ENCODE measurements at regions not wholly inside any gene's neighbourhood (a gene's known extent, or its start where the extent isn't known, plus 50 kb on each side); places are given as distances from the start of the nearest gene placed in this dataset.

DNA sequence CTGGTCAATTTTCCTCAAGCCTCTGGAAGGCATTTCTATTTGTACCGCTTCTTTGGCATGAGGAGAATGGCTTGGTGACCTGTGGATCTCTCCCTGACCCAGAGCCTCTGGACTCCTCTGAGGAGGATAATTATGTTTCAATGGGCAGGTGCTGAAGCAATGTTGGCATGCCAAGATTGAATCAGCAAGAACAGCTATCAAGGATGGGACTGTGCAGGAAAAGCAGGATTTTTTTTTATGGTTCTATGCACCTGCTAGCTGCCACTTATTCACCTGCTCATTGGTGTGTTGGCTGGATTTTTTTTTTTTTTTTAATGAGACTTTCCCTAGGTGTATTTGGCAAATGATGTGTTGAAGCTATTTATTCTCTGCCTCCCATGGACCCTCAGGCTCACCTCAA is 821.2 kb downstream of the RPA4 start (continued):
- TF ChIP-seq ZNF780A (CRISPR knock-in tag; IDR thresholded peaks at IDR 0.05) (no peak), RAD21 (CRISPR knock-in tag; conservative IDR thresholded peaks at IDR 0.05 in 1 of 2, IDR thresholded peaks at IDR 0.05 in 1 of 2) (no peak), GATA2 (CRISPR knock-in tag; IDR thresholded peaks at IDR 0.05) (no peak), ARID1B (IDR thresholded peaks at IDR 0.05) (no peak), ZNF347 (CRISPR knock-in tag; IDR thresholded peaks at IDR 0.05; ENCODE audit: low read depth) (no peak), ZNF24 (IDR thresholded peaks at IDR 0.05) (no peak), NFYB (IDR thresholded peaks at IDR 0.05; ENCODE audit: extremely low read depth, insufficient read length) (no peak), KAT2B (IDR thresholded peaks at IDR 0.05; ENCODE audit: low read depth, low read length) (no peak)
- TF ChIP-seq, protein P1, sequence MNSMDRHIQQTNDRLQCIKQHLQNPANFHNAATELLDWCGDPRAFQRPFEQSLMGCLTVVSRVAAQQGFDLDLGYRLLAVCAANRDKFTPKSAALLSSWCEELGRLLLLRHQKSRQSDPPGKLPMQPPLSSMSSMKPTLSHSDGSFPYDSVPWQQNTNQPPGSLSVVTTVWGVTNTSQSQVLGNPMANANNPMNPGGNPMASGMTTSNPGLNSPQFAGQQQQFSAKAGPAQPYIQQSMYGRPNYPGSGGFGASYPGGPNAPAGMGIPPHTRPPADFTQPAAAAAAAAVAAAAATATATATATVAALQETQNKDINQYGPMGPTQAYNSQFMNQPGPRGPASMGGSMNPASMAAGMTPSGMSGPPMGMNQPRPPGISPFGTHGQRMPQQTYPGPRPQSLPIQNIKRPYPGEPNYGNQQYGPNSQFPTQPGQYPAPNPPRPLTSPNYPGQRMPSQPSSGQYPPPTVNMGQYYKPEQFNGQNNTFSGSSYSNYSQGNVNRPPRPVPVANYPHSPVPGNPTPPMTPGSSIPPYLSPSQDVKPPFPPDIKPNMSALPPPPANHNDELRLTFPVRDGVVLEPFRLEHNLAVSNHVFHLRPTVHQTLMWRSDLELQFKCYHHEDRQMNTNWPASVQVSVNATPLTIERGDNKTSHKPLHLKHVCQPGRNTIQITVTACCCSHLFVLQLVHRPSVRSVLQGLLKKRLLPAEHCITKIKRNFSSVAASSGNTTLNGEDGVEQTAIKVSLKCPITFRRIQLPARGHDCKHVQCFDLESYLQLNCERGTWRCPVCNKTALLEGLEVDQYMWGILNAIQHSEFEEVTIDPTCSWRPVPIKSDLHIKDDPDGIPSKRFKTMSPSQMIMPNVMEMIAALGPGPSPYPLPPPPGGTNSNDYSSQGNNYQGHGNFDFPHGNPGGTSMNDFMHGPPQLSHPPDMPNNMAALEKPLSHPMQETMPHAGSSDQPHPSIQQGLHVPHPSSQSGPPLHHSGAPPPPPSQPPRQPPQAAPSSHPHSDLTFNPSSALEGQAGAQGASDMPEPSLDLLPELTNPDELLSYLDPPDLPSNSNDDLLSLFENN (IDR thresholded peaks at IDR 0.05; ENCODE audit: low read depth in 2 of 2, low read length in 2 of 2): no peak

DNA sequence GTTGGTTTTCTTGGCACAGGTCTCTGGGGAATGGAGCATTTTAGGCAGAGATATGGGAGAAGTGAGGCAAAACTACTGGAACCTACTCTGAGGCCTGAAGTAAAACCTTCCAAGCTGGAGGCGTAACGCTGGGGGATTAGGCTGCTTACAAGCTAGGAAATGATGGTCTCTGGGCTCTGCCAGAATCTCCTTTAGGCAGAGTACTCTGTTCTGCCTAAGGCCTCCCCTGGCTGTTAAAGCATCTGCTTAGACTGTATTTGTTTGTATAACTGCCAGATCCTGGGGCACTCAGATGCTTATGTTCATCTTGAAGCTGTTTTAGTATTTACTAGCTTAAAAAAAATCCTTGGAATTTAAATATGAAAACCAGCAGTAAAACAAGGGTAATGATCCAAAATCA is 822.2 kb downstream of the RPA4 start:
- no TSS peak for BruUV-seq (replicated peaks)
- Histone ChIP-seq H3K27me3 (ENCODE audit: control insufficient read depth in 2 of 2, insufficient read depth in 2 of 2, low read length in 2 of 2) (no peaks in the 10 kb centered on the region), H3K79me2 (ENCODE audit: control insufficient read depth, insufficient read depth, low read length) (no peaks in the 10 kb centered on the region), H3K4me2 (ENCODE audit: insufficient read depth, low read length) (no peak overlapping the region), H2AFZ (ENCODE audit: low read depth, low read length) (no peak overlapping the region), H3K4me3 (no peak overlapping the region), H3K9me1 (ENCODE audit: control insufficient read depth, insufficient read depth, low read length) (no peaks in the 10 kb centered on the region), H3K27ac (ENCODE audit: extremely low read depth, low read depth, low read length) (no peak overlapping the region), H4K20me1 (replicated peaks; ENCODE audit: control insufficient read depth, insufficient read depth, low read length) (no peaks in the 10 kb centered on the region), H3K9me3 (replicated peaks; ENCODE audit: control insufficient read depth, insufficient read depth, low read depth, low read length) (no peaks in the 10 kb centered on the region), H3K9ac (ENCODE audit: insufficient read depth in 1 of 2, low read depth in 2 of 2, low read length in 2 of 2) (no peak overlapping the region), H3K36me3 (ENCODE audit: control insufficient read depth, insufficient read depth, low read length) (no peaks in the 10 kb centered on the region), H3K4me1 (replicated peaks in 1 of 2; ENCODE audit: control insufficient read depth in 2 of 2, insufficient read depth in 2 of 2, low read length in 2 of 2) (no peaks in the 10 kb centered on the region)
- TF ChIP-seq, protein P2, sequence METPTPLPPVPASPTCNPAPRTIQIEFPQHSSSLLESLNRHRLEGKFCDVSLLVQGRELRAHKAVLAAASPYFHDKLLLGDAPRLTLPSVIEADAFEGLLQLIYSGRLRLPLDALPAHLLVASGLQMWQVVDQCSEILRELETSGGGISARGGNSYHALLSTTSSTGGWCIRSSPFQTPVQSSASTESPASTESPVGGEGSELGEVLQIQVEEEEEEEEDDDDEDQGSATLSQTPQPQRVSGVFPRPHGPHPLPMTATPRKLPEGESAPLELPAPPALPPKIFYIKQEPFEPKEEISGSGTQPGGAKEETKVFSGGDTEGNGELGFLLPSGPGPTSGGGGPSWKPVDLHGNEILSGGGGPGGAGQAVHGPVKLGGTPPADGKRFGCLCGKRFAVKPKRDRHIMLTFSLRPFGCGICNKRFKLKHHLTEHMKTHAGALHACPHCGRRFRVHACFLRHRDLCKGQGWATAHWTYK (CRISPR knock-in tag; IDR thresholded peaks at IDR 0.05): no peak
- TF ChIP-seq SNIP1 (IDR thresholded peaks at IDR 0.05; ENCODE audit: low read depth): no peak
- TF ChIP-seq SMARCA4 (IDR thresholded peaks at IDR 0.05): no peak
- TF ChIP-seq SIX5 (IDR thresholded peaks at IDR 0.05; ENCODE audit: borderline replicate concordance in 1 of 2, insufficient read depth in 1 of 2, low read depth in 1 of 2, low read length in 2 of 2): no peak
- TF ChIP-seq SLC30A9 (CRISPR knock-in tag; IDR thresholded peaks at IDR 0.05): no peak
- no peak for TF ChIP-seq IFI16 (CRISPR knock-in tag; IDR thresholded peaks at IDR 0.05)
- no peak for TF ChIP-seq HDAC6 (IDR thresholded peaks at IDR 0.05; ENCODE audit: low read depth, low read length)
- no peak for TF ChIP-seq POLR2AphosphoS5 (IDR thresholded peaks at IDR 0.05; ENCODE audit: control insufficient read depth, insufficient read depth, low read depth, low read length)
- ATAC-seq: no peak
- in situ Hi-C loops (cut with MboI) (no loop called here), intact Hi-C loops (cut with micrococcal nuclease) (no loop called here)
- WGBS (ENCODE audit: insufficient coverage, low coverage, missing lambda C conversion rate): 0% methylated on average over 2 of the region's 2 CpGs
- CTCF ChIA-PET (ENCODE audit: low intra/inter-chr PET ratio): no interaction called here
- DNase-seq (ENCODE audit: extremely low read depth in 1 of 4, low spot score in 3 of 4): no peak
- POLR2A ChIA-PET: no interaction called here
- no peak for FAIRE-seq
